PC-9 (cell line): ENCODE measurements at regions not wholly inside any gene's neighbourhood (a gene's known extent, or its start where the extent isn't known, plus 50 kb on each side); places are given as distances from the start of the nearest gene placed in this dataset.

ENCODE experiments used
- BruUV-seq: library from RNA; stranded (reverse); fragments of 400-500 nt; replicated peaks from 2 replicates; lab custom pipeline; 2021; lab: Mats Ljungman, UMichigan
- CTCF ChIA-PET: fragments of 300-600 bp; sonication (Branson Sonifier 250); formaldehyde crosslinking; loops from one replicate; lab custom pipeline; 2022; ENCODE audit warnings: antibody characterized with exemption; lab: Charles Lee
- POLR2A ChIA-PET: fragments of 300-600 bp; sonication (Branson Sonifier 250); formaldehyde crosslinking; loops from one replicate; lab custom pipeline; 2022; ENCODE audit warnings: antibody characterized with exemption; ENCODE audit not compliant: unreplicated experiment; lab: Charles Lee
- DNase-seq, 2 experiments: peaks; one replicate each; pipeline versions ENCODE4 v3.0.0 to v3.0.0-alpha.2; 2015 to 2022; ENCODE audit warnings: mixed read lengths in 1 of 2
- H2AFZ ChIP-seq: fragments of 200-600 bp; sonication (generic); 2 replicates; pipeline ENCODE4 v1.8.1; 2017; ENCODE audit warnings: antibody characterized with exemption
- H3F3A ChIP-seq: fragments of 200-600 bp; sonication (generic); 2 replicates; pipeline ENCODE4 v1.8.1; 2017; ENCODE audit warnings: antibody characterized with exemption, mild to moderate bottlenecking, low read depth; ENCODE audit not compliant: insufficient read depth
- H3K27ac ChIP-seq: fragments of 200-600 bp; sonication (generic); 2 replicates; pipeline ENCODE4 v1.6.1; 2016; ENCODE audit warnings: mixed run types
- H3K27me3 ChIP-seq: fragments of 200-600 bp; sonication (generic); 2 replicates; pipeline ENCODE4 v1.6.1; 2016; ENCODE audit warnings: low read depth, mixed run types; ENCODE audit not compliant: insufficient read depth
- H3K36me3 ChIP-seq: fragments of 200-600 bp; sonication (generic); 2 replicates; pipeline ENCODE4 v1.6.1; 2016; ENCODE audit warnings: low read depth, mixed run types
- H3K4me1 ChIP-seq: fragments of 200-600 bp; sonication (generic); replicated peaks from 2 replicates; pipeline ENCODE4 v1.6.1; 2016; ENCODE audit warnings: mixed run types; ENCODE audit not compliant: insufficient read depth
- H3K4me2 ChIP-seq: fragments of 200-600 bp; sonication (generic); 2 replicates; pipeline ENCODE4 v1.6.1; 2017; ENCODE audit warnings: mixed run types
- H3K4me3 ChIP-seq: fragments of 200-600 bp; sonication (generic); 2 replicates; pipeline ENCODE4 v1.6.1; 2016; ENCODE audit warnings: mixed run types
- H3K79me2 ChIP-seq: fragments of 200-600 bp; sonication (generic); 2 replicates; pipeline ENCODE4 v1.6.1; 2017; ENCODE audit warnings: low read depth, mixed run types
- H3K9me2 ChIP-seq: fragments of 200-600 bp; sonication (generic); 2 replicates; pipeline ENCODE4 v1.8.1; 2017; ENCODE audit warnings: mild to moderate bottlenecking; ENCODE audit not compliant: insufficient read depth
- H3K9me3 ChIP-seq: fragments of 200-600 bp; sonication (generic); 2 replicates; pipeline ENCODE4 v1.8.1; 2016; ENCODE audit warnings: low read depth; ENCODE audit not compliant: insufficient read depth
- H4K20me1 ChIP-seq: fragments of 200-600 bp; sonication (generic); 2 replicates; pipeline ENCODE4 v1.8.1; 2017; ENCODE audit not compliant: insufficient read depth
- EZH2 ChIP-seq: fragments of 200-600 bp; sonication (generic); IDR thresholded peaks from 2 replicates; pipeline ENCODE4 v1.8.0; 2017; ENCODE audit warnings: antibody characterized with exemption, low read depth
- intact Hi-C: fragments of 100-400 bp; cut with micrococcal nuclease; formaldehyde crosslinking; loops from one replicate; pipeline ENCODE4 v1.10.0; 2022; ENCODE audit not compliant: unreplicated experiment
- TF ChIP-seq, protein P1 (sequence below): fragments of 200-600 bp; sonication (generic); conservative IDR thresholded peaks from 2 replicates; pipeline ENCODE4 v1.6.1; 2017; ENCODE audit warnings: mixed run types, antibody characterized with exemption, mild to moderate bottlenecking, moderate library complexity

DNA sequence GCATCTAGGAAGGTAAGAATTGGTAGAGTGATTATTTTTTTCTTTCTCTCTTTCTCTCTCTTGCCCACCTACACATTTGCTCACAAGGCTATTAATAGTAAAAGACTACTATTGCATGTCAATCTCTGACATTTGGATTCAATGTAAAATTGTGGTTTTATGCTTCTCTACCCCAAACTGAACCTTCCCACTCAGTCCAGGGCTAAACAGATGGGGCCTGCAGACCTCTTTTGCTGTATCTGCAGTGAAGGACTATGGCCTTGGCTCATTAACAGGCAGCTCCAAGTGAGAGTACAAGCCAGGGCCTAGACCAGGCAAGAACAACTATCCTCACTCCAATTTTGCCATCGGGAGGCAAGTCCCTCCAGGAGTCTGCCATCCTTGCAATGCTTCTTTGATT, 68.3 kb upstream of the ARL4C start:
- Histone ChIP-seq H3F3A (no peaks in the 10 kb centered on the region), H3K36me3 (no peaks in the 10 kb centered on the region), H3K4me2 (no peak overlapping the region), H3K9me2 (no peaks in the 10 kb centered on the region), H3K4me1 (peaks cover 4% of the 10 kb centered on the region), H3K27me3 (no peaks in the 10 kb centered on the region), H2AFZ (no peak overlapping the region), H3K79me2 (no peaks in the 10 kb centered on the region), H3K9me3 (no peaks in the 10 kb centered on the region), H3K4me3 (no peak overlapping the region), H3K27ac (no peak overlapping the region), H4K20me1 (no peaks in the 10 kb centered on the region)
- intact Hi-C loops = no loop called here
- ChIA-PET POLR2A (no interaction called here), CTCF (interaction anchor here (0.5 to 0.7 kb wide), 2 partner anchors 260 to 315 kb away, joined by 3 read pairs; no protein-coding TSS in a partner anchor)
- DNase-seq = no peak
- no TSS peak for BruUV-seq
- no peak for TF ChIP-seq EZH2
- TF ChIP-seq, protein P1, sequence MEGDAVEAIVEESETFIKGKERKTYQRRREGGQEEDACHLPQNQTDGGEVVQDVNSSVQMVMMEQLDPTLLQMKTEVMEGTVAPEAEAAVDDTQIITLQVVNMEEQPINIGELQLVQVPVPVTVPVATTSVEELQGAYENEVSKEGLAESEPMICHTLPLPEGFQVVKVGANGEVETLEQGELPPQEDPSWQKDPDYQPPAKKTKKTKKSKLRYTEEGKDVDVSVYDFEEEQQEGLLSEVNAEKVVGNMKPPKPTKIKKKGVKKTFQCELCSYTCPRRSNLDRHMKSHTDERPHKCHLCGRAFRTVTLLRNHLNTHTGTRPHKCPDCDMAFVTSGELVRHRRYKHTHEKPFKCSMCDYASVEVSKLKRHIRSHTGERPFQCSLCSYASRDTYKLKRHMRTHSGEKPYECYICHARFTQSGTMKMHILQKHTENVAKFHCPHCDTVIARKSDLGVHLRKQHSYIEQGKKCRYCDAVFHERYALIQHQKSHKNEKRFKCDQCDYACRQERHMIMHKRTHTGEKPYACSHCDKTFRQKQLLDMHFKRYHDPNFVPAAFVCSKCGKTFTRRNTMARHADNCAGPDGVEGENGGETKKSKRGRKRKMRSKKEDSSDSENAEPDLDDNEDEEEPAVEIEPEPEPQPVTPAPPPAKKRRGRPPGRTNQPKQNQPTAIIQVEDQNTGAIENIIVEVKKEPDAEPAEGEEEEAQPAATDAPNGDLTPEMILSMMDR = no peak

DNA sequence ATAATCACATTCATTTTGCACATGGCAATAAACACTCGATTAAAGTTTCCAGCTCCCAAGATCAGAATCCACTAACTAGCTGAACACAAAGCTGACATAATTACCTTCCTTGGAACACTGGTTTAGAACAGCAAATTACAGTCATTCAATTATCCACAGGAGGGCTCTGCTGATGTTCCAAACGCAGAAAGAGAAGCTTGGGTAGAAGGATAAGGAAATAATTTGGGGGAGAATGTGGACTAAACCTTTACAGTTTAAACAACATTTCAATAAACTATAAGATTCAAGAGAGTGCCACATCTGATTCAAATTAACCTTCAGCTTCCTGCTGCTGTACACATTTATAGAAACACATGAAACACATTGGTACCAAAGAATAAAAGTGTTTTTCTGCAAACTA, 67.8 kb upstream of the ARL4C start:
- TF ChIP-seq EZH2 = no peak
- TF ChIP-seq, protein P1 = peak; percentile 51
- Histone ChIP-seq H3K79me2 (no peaks in the 10 kb centered on the region), H3K9me3 (no peaks in the 10 kb centered on the region), H3K4me1 (peaks cover 8% of the 10 kb centered on the region), H3K27ac (no peak overlapping the region), H4K20me1 (no peaks in the 10 kb centered on the region), H3F3A (no peaks in the 10 kb centered on the region), H3K27me3 (no peaks in the 10 kb centered on the region), H2AFZ (no peak overlapping the region), H3K4me2 (no peak overlapping the region), H3K36me3 (no peaks in the 10 kb centered on the region), H3K9me2 (no peaks in the 10 kb centered on the region), H3K4me3 (no peak overlapping the region)
- ChIA-PET CTCF (interaction anchor here (0.5 to 0.7 kb wide), 2 partner anchors 260 to 315 kb away, joined by 3 read pairs; no protein-coding TSS in a partner anchor), POLR2A (interaction anchor here (0.7 kb wide), 1 partner anchor 122 kb away, joined by 6 read pairs; no protein-coding TSS in a partner anchor)
- intact Hi-C loops = no loop called here
- BruUV-seq = no TSS peak
- no peak for DNase-seq

DNA sequence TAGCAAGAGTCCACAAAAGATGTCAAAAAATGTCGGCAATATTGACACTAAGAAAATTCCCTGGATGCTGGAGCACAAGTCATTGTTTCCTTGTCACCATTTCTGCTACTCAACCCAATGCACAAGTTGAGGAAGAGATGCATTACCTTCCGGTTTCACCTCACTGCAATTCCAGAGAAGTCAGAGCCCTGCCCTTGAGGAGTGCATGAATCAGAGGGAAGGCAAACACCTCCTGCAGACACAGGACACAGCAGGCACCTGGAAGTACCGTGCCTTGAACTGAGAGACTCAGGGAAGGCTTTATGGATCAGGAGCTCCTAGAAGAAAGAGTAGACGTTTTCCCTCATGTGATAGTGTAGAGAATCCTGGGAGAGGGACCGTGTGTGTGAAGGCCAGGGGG, 62.7 kb upstream of the ARL4C start:
- Histone ChIP-seq H3K4me3 (no peak overlapping the region), H3K9me2 (no peaks in the 10 kb centered on the region), H3K4me2 (no peak overlapping the region), H2AFZ (no peak overlapping the region), H4K20me1 (no peaks in the 10 kb centered on the region), H3K79me2 (no peaks in the 10 kb centered on the region), H3K27ac (no peak overlapping the region), H3K36me3 (no peaks in the 10 kb centered on the region), H3K27me3 (no peaks in the 10 kb centered on the region), H3F3A (peaks cover 9% of the 10 kb centered on the region; the same call in 1 of the 2 replicates), H3K9me3 (0 out of 2 replicates have a peak, but pooled peaks cover 4% of the 10 kb centered on the region), H3K4me1 (peaks cover 28% of the 10 kb centered on the region)
- intact Hi-C loops = loop anchor here (5.0 to 10.0 kb wide), 4 partner anchors 123 to 1185 kb away; no protein-coding TSS in a partner anchor
- POLR2A ChIA-PET = interaction anchor here (0.6 kb wide), 1 partner anchor 1645 kb away, joined by 9 read pairs; no protein-coding TSS in a partner anchor
- peak; percentile 20 to 68 for DNase-seq
- no peak for TF ChIP-seq EZH2
- TF ChIP-seq, protein P1 = no peak
- BruUV-seq = no TSS peak
- CTCF ChIA-PET = no interaction called here
